Endothelial cell of umbilical vein (primary cell): ENCODE measurements at regions not wholly inside any gene's neighbourhood (a gene's known extent, or its start where the extent isn't known, plus 50 kb on each side); places are given as distances from the start of the nearest gene placed in this dataset.

Experiments
- BruUV-seq: library from RNA; stranded (reverse); fragments of 400-500 nt; replicated peaks from 2 replicates; lab custom pipeline; 2021; lab: Mats Ljungman, UMichigan
- CTCF ChIA-PET: fragments of 300-600, 350-600 bp; sonication (Branson Sonifier 250); formaldehyde crosslinking; loops from one replicate; lab custom pipeline; 2021; ENCODE audit warnings: antibody characterized with exemption, inconsistent platforms; lab: Charles Lee
- POLR2A ChIA-PET: fragments of 300-600, 350-600 bp; sonication (Branson Sonifier 250); formaldehyde crosslinking; loops from one replicate; lab custom pipeline; 2021; ENCODE audit warnings: antibody characterized with exemption, inconsistent platforms; lab: Charles Lee
- DNase-seq: peaks from one replicate; pipeline ENCODE4 v3.0.0-alpha.2; 2011; ENCODE audit warnings: low read depth, low spot score
- FAIRE-seq: peaks from 2 replicates; lab custom pipeline; 2011; peaks lifted over from hg19 to GRCh38; lab: Jason Lieb, UNC
- H2AFZ ChIP-seq: 2 replicates; pipeline ENCODE4 v1.6.0; 2012; ENCODE audit warnings: low read depth, low read length, control low read depth, inconsistent platforms
- H3K27ac ChIP-seq: 2 replicates; pipeline ENCODE4 v1.5.1; 2011; ENCODE audit warnings: low read depth, mild to moderate bottlenecking, control low read depth, low read length, moderate library complexity; ENCODE audit not compliant: insufficient read depth
- H3K27me3 ChIP-seq, 2 experiments: 2 replicates each; pipeline versions ENCODE4 v1.6.0 to v1.6.1; 2011; ENCODE audit warnings: low read length in 2 of 2, mixed read lengths in 1 of 2; ENCODE audit not compliant: control insufficient read depth in 2 of 2, insufficient read depth in 2 of 2
- H3K36me3 ChIP-seq, 2 experiments: 2 replicates in 1 of 2; 3 replicates in 1 of 2; pipeline ENCODE4 v1.5.1; 2011; ENCODE audit warnings: low read length in 2 of 2, mild to moderate bottlenecking in 1 of 2, moderate library complexity in 1 of 2; ENCODE audit not compliant: control insufficient read depth in 2 of 2, insufficient read depth in 2 of 2; ENCODE audit errors: extremely low read depth in 1 of 2
- H3K4me1 ChIP-seq: 3 replicates; pipeline ENCODE4 v1.5.1; 2011; ENCODE audit warnings: mild to moderate bottlenecking, low read length; ENCODE audit not compliant: control insufficient read depth, insufficient read depth; ENCODE audit errors: extremely low read depth
- H3K4me2 ChIP-seq: 2 replicates; pipeline ENCODE4 v1.6.1; 2011; ENCODE audit warnings: low read length, control low read depth, mixed read lengths; ENCODE audit not compliant: insufficient read depth
- H3K4me3 ChIP-seq, 3 experiments: fragments of 200-600 bp in 1 of 3; sonication (generic), shearing (Covaris generic) in 1 of 3; replicated peaks in 1 of 3; 2 replicates each; pipeline ENCODE4 v1.5.1; 2011 to 2016; ENCODE audit warnings: control low read depth in 3 of 3, low read length in 3 of 3, mild to moderate bottlenecking in 2 of 3, inconsistent platforms in 1 of 3, low read depth in 1 of 3, moderate library complexity in 1 of 3; ENCODE audit not compliant: insufficient read depth in 1 of 3
- H3K79me2 ChIP-seq: 2 replicates; pipeline ENCODE4 v1.6.0; 2012; ENCODE audit warnings: low read length, inconsistent platforms; ENCODE audit not compliant: control insufficient read depth, insufficient read depth
- H3K9ac ChIP-seq: replicated peaks from 2 replicates; pipeline ENCODE3; 2011; ENCODE audit warnings: low read length, control low read depth; ENCODE audit not compliant: insufficient read depth; ENCODE audit errors: extremely low read depth
- H3K9me1 ChIP-seq: replicated peaks from 3 replicates; pipeline ENCODE4 v1.6.0; 2011; ENCODE audit warnings: mild to moderate bottlenecking, low read length; ENCODE audit not compliant: control insufficient read depth, insufficient read depth; ENCODE audit errors: extremely low read depth
- H3K9me3 ChIP-seq: replicated peaks from 2 replicates; pipeline ENCODE4 v1.5.1; 2012; ENCODE audit warnings: low read length, inconsistent platforms; ENCODE audit not compliant: control insufficient read depth, insufficient read depth
- H4K20me1 ChIP-seq: replicated peaks from 2 replicates; pipeline ENCODE3; 2011; ENCODE audit warnings: mild to moderate bottlenecking, low read length; ENCODE audit not compliant: control insufficient read depth, insufficient read depth; ENCODE audit errors: extremely low read depth
- EZH2 ChIP-seq: IDR thresholded peaks from 2 replicates; pipeline ENCODE4 v1.6.1; 2012; ENCODE audit warnings: borderline replicate concordance, low read depth, mild to moderate bottlenecking, moderate library complexity, low read length, inconsistent platforms; ENCODE audit not compliant: severe bottlenecking
- FOS ChIP-seq: IDR thresholded peaks from 2 replicates; pipeline ENCODE4 v1.6.1; 2011; ENCODE audit warnings: mild to moderate bottlenecking, low read length, moderate library complexity, borderline replicate concordance; ENCODE audit not compliant: insufficient read depth
- GATA2 ChIP-seq: IDR thresholded peaks from 2 replicates; pipeline ENCODE4 v1.7.0; 2011; ENCODE audit warnings: low read depth, mild to moderate bottlenecking, moderate library complexity, mixed read lengths, low read length; ENCODE audit not compliant: insufficient read length, insufficient read depth
- JUN ChIP-seq: IDR thresholded peaks from 2 replicates; pipeline ENCODE4 v1.6.1; 2011; ENCODE audit warnings: borderline replicate concordance, low read depth; ENCODE audit not compliant: insufficient read length, insufficient read depth
- MYC ChIP-seq: IDR thresholded peaks from one replicate; pipeline ENCODE4 v1.6.1; 2011; ENCODE audit warnings: mild to moderate bottlenecking, low read depth, low read length
- POLR2A ChIP-seq: IDR thresholded peaks from 2 replicates; pipeline ENCODE4 v1.6.1; 2012; ENCODE audit warnings: low read depth, mild to moderate bottlenecking, control low read depth, low read length
- POLR2AphosphoS5 ChIP-seq: IDR thresholded peaks from 2 replicates; pipeline ENCODE4 v1.6.1; 2012; ENCODE audit warnings: low read depth, mild to moderate bottlenecking, control low read depth, low read length, moderate library complexity; ENCODE audit not compliant: insufficient read depth
- dilution Hi-C: fragments of 300-500 bp; cut with MboI; formaldehyde crosslinking; loops from one replicate; pipeline ENCODE4 v1.15.0; 2019; ENCODE audit warnings: low sequenced_read_pairs; ENCODE audit not compliant: extremely low pct_ligation_motif_present
- intact Hi-C: fragments of 100-400 bp; cut with micrococcal nuclease; formaldehyde crosslinking; loops from one replicate; pipeline ENCODE4 v1.10.0; 2022

- H4K20me1 ChIP-seq: no peaks in the 10 kb centered on the region
- H3K4me1 ChIP-seq: peaks cover 20% of the 10 kb centered on the region
- peak overlapping the region; percentile 47 for H3K27ac ChIP-seq
- FAIRE-seq (peak; percentile 60), DNase-seq (peak; percentile 50)
- no peak overlapping the region for H2AFZ ChIP-seq
- no peaks in the 10 kb centered on the region for H3K36me3 ChIP-seq
- POLR2A ChIA-PET: no interaction called here
- dilution Hi-C loops: no loop called here
- H3K9ac ChIP-seq: no peak overlapping the region
- no TSS peak for BruUV-seq
- no peaks in the 10 kb centered on the region for H3K27me3 ChIP-seq
- no peaks in the 10 kb centered on the region for H3K79me2 ChIP-seq
- H3K9me3 ChIP-seq: no peaks in the 10 kb centered on the region
- TF ChIP-seq FOS (peak; percentile 79), JUN (peak; percentile 54), GATA2 (peak; percentile 59), POLR2AphosphoS5 (no peak)
- H3K4me2 ChIP-seq: peak overlapping the region; percentile 4
- no peaks in the 10 kb centered on the region for H3K9me1 ChIP-seq
- CTCF ChIA-PET: interaction anchor here (0.9 to 1.1 kb wide), 2 partner anchors 27 to 102 kb away, joined by 3 read pairs; no protein-coding TSS in a partner anchor
- H3K4me3 ChIP-seq: no peak overlapping the region
- intact Hi-C loops: loop anchor here (1.0 to 5.0 kb wide), 2 partner anchors 111 to 125 kb away; no protein-coding TSS in a partner anchor
Observed at GRCh38 chr6:141451511-141452353, 681.0 kb upstream of the GJE1 start.

GRCh38 chr6:141451181-141451510 is 681.6 kb upstream of the GJE1 start:
- no TSS peak for BruUV-seq
- H3K4me1 ChIP-seq: peaks cover 20% of the 10 kb centered on the region
- no peak overlapping the region for H3K4me3 ChIP-seq
- H3K9me3 ChIP-seq: no peaks in the 10 kb centered on the region
- FAIRE-seq (no peak), DNase-seq (no peak)
- H3K27me3 ChIP-seq: no peaks in the 10 kb centered on the region
- ChIA-PET POLR2A (no interaction called here), CTCF (no interaction called here)
- H2AFZ ChIP-seq: no peak overlapping the region
- peak overlapping the region; percentile 47 for H3K27ac ChIP-seq
- dilution Hi-C loops (no loop called here), intact Hi-C loops (loop anchor here (5.0 kb wide), 1 partner anchor 111 kb away; no protein-coding TSS in a partner anchor)
- H3K9ac ChIP-seq: no peak overlapping the region
- no peak for TF ChIP-seq POLR2A
- no peak for TF ChIP-seq MYC
- no peak for TF ChIP-seq EZH2
- no peak for TF ChIP-seq FOS
- no peak overlapping the region for H3K4me2 ChIP-seq
- H3K9me1 ChIP-seq: no peaks in the 10 kb centered on the region
- no peaks in the 10 kb centered on the region for H3K79me2 ChIP-seq
- no peaks in the 10 kb centered on the region for H3K36me3 ChIP-seq
- H4K20me1 ChIP-seq: no peaks in the 10 kb centered on the region
